Urinary bladder (tissue), 3 donors: ENCODE measurements at regions not wholly inside any gene's neighbourhood (a gene's known extent, or its start where the extent isn't known, plus 50 kb on each side); places are given as distances from the start of the nearest gene placed in this dataset.
"Not testable (repeated sequence)": the region's sequence is repeated elsewhere in the genome, so short reads cannot be mapped to it uniquely, and the experiment has no call there.

Source experiments
- DNase-seq: peaks from one replicate; pipeline ENCODE4 v3.0.0-alpha.2; 2015; ENCODE audit errors: extremely low spot score
- H3K27ac ChIP-seq: one replicate; pipeline ENCODE4 v1.5.1; 2013; ENCODE audit warnings: low read depth, mild to moderate bottlenecking, moderate library complexity
- H3K36me3 ChIP-seq: one replicate; pipeline ENCODE4 v1.6.1; 2013; ENCODE audit warnings: mild to moderate bottlenecking, moderate library complexity; ENCODE audit not compliant: insufficient read depth
- H3K4me1 ChIP-seq: one replicate; pipeline ENCODE4 v1.6.1; 2013; ENCODE audit warnings: mild to moderate bottlenecking, moderate library complexity; ENCODE audit not compliant: insufficient read depth
- H3K4me3 ChIP-seq: one replicate; pipeline ENCODE4 v1.5.1; 2013; ENCODE audit warnings: low read depth, low read length
- WGBS: extraction: QIAGEN DNeasy Blood & Tissue Kit; methylation state at CpG from one replicate; pipeline ENCODE4 v1.1.7; 2013; 5-methylcytosine and 5-hydroxymethylcytosine counted together
- donor health status: healthy with polysubstance abuse.
- donor health status: healthy.

DNA sequence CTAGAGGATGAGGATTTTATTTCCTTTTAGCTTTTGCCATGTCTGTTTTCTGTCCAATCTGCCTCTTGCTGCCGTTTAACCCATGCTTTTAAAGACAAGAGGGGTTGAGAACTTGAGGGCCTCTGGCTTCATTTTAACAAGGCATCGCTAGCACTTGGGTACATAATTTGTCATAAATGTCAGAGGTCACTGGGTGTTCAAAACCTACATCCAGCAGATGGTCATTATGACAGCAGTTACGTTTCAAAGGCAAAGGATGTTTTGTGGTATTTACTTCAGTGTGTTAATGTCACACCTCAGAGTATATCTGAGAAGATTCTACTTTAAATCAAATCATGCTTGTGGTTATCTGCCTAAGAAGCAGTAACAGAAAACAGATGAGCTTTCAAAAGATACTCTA is 918.3 kb downstream of the NR2F1-AS1 start:
- DNase-seq, result no peak
- no peaks in the 10 kb centered on the region for H3K4me1 ChIP-seq
- no peak overlapping the region for H3K4me3 ChIP-seq
- no peak overlapping the region for H3K27ac ChIP-seq
- H3K36me3 ChIP-seq, result no peaks in the 10 kb centered on the region
- WGBS, result 49% methylated on average over 3 of the region's 3 CpGs

DNA sequence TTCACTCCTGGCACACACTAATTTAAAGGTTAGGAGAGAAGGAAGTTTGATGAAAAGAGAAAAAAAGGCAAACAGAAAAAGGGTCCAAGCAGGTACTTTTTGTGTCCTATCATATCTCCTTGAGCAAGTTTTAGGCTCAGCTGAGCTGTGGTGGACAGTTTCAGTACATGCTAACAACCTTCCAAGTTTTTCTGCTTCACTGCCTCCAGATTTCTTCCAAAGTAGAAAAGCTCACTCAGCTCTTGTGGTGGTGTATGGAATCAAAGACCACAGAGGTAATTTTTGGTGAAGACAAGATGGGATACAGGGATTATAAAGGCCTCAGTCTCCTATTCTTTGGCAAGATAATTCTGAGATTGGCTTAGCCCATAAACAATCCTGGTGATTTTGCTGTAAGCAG is 921.8 kb downstream of the NR2F1-AS1 start:
- no peaks in the 10 kb centered on the region for H3K4me1 ChIP-seq

DNA sequence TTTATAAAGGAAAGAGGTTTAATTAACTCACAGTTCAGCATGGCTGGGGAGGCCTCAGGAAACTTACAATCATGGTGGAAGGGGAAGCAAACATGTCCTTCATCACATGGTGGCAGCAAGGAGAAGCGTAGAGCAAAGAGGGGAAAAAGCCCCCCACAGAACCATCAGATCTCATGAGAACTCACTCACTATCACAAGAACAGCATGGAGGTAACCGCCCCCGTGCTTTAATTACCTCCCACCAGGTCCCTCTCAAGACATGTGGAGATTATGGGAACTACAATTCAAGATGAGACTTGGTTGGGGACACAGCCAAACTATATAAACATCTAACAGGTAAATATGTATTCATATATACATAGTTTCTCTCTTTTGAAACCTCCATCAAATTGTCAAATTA is 926.4 kb downstream of the NR2F1-AS1 start:
- H3K4me1 ChIP-seq, H3K36me3 ChIP-seq, H3K27ac ChIP-seq, H3K4me3 ChIP-seq, DNase-seq: not testable (repeated sequence)
- WGBS, result over 99% methylated on average over 3 of the region's 3 CpGs

More for the DNA sequence above, 921.8 kb downstream of the NR2F1-AS1 start:
- no peak overlapping the region for H3K4me3 ChIP-seq
- H3K27ac ChIP-seq, result no peak overlapping the region
- DNase-seq, result no peak
- H3K36me3 ChIP-seq, result no peaks in the 10 kb centered on the region

DNA sequence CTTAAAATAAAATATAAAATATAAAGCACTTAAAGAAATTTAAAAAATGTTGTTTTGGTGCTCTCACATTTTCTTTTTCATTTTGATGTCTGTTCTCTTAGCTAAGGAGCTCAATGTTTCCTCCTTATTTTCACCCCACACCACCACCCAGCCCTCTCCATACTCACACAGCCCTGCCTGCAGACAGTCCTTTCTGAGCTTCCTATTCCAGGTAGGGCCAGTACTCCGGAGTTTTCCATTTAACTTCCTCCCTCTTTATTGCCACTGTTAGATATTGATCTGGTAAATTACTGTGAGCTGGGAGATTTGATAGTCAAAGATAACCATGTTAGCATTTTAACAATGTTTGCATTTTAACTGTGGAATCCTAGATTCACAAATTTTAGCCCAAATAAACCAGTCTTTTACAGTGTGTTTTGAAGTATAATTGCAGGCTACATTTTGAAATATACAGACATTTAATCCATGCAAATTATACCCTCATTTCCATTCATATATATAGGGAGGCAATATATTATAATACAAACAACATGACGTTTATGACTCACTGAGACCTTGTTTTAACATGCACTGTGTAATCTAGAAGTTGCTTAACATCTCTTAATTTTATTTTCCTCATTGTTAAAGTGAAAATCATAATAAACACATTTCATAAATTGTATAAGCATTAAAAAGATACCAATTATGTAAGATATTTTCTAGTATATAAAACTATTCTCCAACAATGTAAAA is 927.1 kb downstream of the NR2F1-AS1 start:
- Histone ChIP-seq H3K4me1 (no peaks in the 10 kb centered on the region), H3K4me3 (no peak overlapping the region), H3K36me3 (no peaks in the 10 kb centered on the region), H3K27ac (no peak overlapping the region)
- DNase-seq, result no peak
- WGBS, result 42% methylated on average over 2 of the region's 2 CpGs

DNA sequence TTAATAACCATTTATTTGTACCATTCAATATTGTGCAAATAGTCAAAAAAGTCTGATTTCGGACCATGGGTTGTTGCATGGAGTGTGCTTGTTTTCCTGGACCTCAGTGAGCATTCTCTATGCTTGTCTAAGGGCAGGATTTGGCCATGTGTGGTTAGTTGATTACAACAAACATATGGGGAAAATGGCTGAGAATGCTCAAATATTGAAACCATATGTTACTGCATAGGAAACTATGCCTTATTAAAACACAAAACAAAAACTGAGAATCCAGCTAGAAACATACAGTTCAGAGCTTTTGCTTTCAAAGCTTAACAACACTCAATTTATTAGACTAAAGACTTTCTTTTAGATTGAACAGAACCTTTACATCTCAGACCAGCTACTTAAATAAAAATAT is 928.3 kb downstream of the NR2F1-AS1 start:
- WGBS, result 71% methylated on average over 1 of the region's 1 CpG

DNA sequence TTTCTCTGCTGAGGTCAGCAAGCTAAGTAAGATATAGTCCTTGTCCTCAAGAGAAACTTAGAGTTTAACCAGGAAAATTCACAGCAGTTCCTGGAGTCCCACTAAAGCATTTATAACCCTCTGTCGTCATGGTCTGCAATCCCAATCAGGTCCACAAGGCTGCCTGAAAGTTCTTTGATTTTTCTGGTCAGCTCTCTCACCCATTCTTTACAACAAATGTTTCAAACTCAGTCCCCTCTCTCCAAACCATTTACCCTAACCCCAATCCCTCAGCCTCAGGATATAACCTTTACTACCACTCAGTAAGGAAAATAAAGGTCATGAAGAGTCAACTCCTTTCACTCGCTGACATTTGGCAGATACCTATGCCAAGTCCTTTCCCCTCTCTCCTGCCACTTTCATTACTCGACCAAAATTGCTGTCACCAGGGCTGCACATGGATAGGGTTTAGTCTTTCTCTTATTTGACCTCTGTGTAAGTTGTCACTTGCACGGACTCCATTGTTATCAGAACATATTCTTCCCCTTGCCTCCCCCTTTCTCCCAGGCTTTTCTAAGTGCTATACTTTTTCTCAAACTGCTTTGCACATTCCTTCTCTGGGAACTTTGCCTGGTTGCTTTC is 936.6 kb downstream of the NR2F1-AS1 start:
- 62% methylated on average over 4 of the region's 4 CpGs for WGBS
- H3K36me3 ChIP-seq, result no peaks in the 10 kb centered on the region
- DNase-seq, result no peak
- no peak overlapping the region for H3K4me3 ChIP-seq
- no peaks in the 10 kb centered on the region for H3K4me1 ChIP-seq
- H3K27ac ChIP-seq, result no peak overlapping the region

More for the DNA sequence above, 928.3 kb downstream of the NR2F1-AS1 start:
- Histone ChIP-seq H3K4me1 (no peaks in the 10 kb centered on the region), H3K4me3 (no peak overlapping the region), H3K36me3 (no peaks in the 10 kb centered on the region), H3K27ac (no peak overlapping the region)
- no peak for DNase-seq

DNA sequence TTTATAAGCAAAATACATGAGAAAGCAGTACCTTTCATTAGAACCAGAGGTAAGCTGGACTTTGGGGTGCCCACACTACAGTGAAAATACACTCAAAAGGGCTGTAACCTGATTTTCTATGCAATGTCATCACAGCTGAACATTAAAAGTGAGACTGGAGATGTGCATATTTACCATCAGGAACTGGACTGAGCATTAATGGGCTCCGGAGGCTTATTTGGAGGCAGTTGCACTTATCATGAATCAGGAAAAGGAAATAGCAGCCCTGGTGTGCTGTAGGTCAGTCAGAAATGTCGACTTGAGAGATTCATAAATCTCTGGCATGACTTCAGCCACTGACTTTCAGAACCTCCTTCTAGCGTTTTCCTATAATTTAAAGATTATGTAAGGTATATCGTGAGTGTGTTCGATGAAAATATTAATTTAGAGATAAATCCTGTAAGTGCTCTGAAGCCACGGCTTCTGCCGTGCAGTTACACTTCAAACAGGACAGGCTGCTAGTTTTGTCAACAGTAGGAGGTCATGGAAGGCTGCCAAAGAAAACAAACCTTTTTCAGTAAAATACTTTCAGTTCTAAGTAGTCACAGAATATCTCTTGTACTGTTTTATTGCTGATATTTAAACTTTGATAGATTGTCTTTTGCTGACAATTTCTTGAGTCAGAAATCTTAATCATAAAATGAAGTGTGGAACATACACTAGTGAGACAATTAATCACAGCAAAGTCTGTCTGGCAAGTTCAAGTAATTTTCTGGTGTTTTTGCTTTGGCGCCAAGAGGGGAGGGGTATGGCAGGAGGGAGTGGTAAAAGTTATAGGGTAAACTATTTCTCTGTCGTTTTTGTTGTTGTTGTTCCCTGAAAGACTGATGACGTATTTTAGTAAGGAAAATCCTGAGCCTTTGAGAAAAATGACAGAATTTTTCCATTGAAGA is 939.7 kb downstream of the NR2F1-AS1 start:
- 10% methylated on average over 10 of the region's 10 CpGs for WGBS
- DNase-seq, result peak; percentile 61
- Histone ChIP-seq H3K36me3 (no peaks in the 10 kb centered on the region), H3K27ac (no peak overlapping the region), H3K4me3 (peak overlapping the region; percentile 33), H3K4me1 (no peaks in the 10 kb centered on the region)

DNA sequence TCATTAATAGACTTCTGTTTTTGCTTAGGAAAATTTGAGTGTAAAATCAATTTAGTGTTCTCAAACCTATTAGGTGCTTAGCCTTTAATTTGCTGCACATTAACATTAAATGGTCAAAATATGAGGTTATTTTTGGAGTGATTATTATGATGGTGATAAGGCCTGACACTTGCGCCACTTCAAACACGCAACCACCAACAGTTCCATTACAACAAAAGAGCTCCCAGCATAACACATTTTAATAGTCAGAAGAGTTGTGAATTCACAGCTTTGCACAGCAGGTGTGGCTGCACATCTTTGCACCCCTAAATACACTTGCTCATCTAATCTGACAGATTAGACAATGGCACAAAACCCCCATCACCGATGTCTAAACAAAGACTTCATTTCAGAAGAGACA is 940.7 kb downstream of the NR2F1-AS1 start:
- no peak overlapping the region for H3K27ac ChIP-seq
- DNase-seq, result no peak
- 92% methylated on average over 3 of the region's 3 CpGs for WGBS
- H3K4me3 ChIP-seq, result no peak overlapping the region
- H3K36me3 ChIP-seq, result no peaks in the 10 kb centered on the region
- H3K4me1 ChIP-seq, result no peaks in the 10 kb centered on the region

DNA sequence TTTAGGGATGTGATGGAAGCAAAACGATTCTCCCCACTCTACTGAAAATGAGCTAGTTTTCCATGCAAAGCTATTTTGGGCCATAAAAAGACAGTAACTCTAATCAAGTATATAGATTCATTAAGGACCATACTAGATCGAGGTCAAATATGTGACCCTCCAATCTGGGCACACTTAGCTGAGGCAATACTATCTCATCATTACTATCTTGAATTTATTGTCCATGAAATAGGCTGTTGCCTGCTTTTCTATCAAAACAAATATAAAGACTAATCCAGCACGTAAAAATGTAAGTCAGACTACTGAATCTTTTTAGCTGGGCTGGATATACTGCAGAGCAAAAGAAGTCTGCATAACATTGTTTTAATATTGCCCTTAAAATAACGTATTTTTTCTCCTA is 943.1 kb downstream of the NR2F1-AS1 start:
- H3K4me3 ChIP-seq, result no peak overlapping the region
- WGBS, result 54% methylated on average over 4 of the region's 4 CpGs
- DNase-seq, result no peak
- H3K4me1 ChIP-seq, result no peaks in the 10 kb centered on the region
- H3K27ac ChIP-seq, result no peak overlapping the region
- H3K36me3 ChIP-seq, result no peaks in the 10 kb centered on the region

DNA sequence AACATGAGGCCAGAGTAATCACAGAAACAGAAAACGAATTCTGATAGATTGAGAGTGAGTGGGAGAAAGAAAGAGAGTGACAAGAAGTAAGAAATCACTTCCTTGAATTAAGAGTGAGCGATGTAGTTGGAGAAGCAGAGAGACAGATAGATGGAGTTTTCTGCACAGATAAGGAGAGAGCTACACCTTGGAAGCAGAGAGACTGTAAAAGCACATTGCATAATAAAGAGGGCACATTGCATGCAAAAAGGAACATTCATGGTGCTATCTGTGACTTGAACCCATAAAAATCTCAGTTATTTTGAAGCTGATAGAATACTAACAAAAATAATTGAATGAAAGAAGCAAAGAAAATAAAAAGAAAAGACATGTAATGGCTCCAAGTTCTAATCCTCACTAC is 943.8 kb downstream of the NR2F1-AS1 start:
- Histone ChIP-seq H3K27ac (no peak overlapping the region), H3K4me1 (no peaks in the 10 kb centered on the region), H3K36me3 (no peaks in the 10 kb centered on the region), H3K4me3 (no peak overlapping the region)
- WGBS, result 87% methylated on average over 2 of the region's 2 CpGs
- no peak for DNase-seq

DNA sequence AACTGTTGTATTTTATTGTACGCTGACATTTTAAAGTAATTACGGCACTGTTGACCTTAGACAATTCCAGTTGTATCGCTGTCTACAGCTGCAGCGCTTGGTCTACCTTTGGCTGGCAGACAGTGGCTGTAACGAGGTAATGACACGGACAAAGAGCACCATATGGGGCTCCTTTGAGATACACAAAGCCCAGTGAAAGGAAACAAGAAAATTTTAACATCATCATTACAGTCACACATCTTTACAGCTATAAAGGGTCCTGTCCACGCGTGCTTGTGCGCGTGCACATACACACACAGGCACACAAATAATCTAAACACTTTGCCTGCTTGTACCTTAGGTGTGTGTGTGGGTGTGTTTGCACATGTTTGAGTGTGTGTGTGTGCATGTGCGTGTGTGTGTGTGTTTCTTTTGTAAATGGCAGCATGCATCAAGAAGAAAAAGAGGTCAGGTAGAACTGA is 946.0 kb downstream of the NR2F1-AS1 start:
- DNase-seq, result no peak
- Histone ChIP-seq H3K27ac (no peak overlapping the region), H3K36me3 (no peaks in the 10 kb centered on the region), H3K4me1 (no peaks in the 10 kb centered on the region), H3K4me3 (no peak overlapping the region)
- 91% methylated on average over 11 of the region's 11 CpGs for WGBS

DNA sequence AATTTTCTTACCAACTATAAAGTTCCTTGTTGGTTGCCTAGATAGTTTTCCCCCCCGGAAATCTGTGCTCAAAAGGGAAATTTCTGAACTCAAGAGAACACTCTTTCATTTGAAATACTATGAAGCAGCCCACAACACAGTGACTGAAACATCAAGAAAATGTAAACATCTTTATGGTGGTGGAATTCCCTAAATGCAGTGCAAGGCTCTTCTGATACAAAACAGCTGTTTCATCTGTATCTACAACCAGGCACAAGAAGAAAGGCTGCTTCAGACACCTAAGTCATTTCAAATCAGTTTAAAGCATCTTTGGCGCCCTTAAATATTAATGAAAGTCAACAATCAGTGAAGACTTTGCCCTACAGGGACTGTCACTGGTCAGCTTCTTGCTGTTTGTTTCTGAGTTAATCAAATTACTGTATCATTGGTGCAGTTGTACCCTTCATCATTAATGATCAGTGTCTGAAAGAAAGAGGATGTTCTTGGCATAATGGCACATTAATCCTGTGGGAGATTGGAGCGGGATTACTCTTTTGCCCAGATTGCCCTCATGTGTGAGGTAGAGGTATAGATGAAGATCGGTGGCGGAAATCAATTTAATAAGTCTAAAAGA is 947.0 kb downstream of the NR2F1-AS1 start:
- Histone ChIP-seq H3K4me1 (no peaks in the 10 kb centered on the region), H3K4me3 (no peak overlapping the region), H3K36me3 (no peaks in the 10 kb centered on the region), H3K27ac (no peak overlapping the region)
- no peak for DNase-seq
- WGBS, result 68% methylated on average over 5 of the region's 5 CpGs

DNA sequence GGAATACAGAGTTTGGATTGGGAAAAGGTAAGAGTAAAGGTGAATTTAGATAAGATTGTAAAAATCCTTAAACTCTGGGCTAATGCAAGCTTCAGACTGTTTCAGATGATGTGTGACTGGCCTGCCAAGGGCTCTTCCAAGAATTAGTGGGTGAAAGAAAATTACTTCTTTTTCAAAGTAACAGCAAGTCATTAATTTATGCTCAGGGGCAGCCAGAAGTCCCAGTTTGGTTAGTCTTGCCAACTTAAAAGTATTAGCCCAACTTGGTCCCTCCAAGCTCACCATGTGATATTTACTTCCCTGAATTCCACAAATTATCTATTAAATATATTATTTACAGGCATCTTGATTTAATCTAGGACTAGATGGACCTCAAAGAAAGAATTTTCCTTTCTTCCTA is 947.8 kb downstream of the NR2F1-AS1 start:
- DNase-seq, result no peak
- Histone ChIP-seq H3K36me3 (no peaks in the 10 kb centered on the region), H3K27ac (no peak overlapping the region), H3K4me3 (no peak overlapping the region), H3K4me1 (no peaks in the 10 kb centered on the region)
